PFSK-1 (cell line): ENCODE measurements at regions not wholly inside any gene's neighbourhood (a gene's known extent, or its start where the extent isn't known, plus 50 kb on each side); places are given as distances from the start of the nearest gene placed in this dataset.

Source experiments
- FOXP2 ChIP-seq: optimal IDR thresholded peaks from 2 replicates; pipeline ENCODE3; 2011; ENCODE audit warnings: borderline replicate concordance, control low read depth, inconsistent platforms; ENCODE audit not compliant: insufficient read depth; ENCODE audit errors: extremely low read length, extremely low read depth
- POLR2AphosphoS5 ChIP-seq: IDR thresholded peaks from 2 replicates; pipeline ENCODE4 v1.6.1; 2012; ENCODE audit warnings: low read depth, mild to moderate bottlenecking, control low read depth, low read length, moderate library complexity
- REST ChIP-seq, 2 experiments: IDR thresholded peaks; 2 replicates each; pipeline versions ENCODE4 v1.6.1 to v1.8.0; 2011 to 2012; ENCODE audit warnings: low read depth in 2 of 2, low read length in 2 of 2, control low read depth in 1 of 2, inconsistent platforms in 1 of 2, mild to moderate bottlenecking in 1 of 2, moderate library complexity in 1 of 2; ENCODE audit not compliant: insufficient read depth in 1 of 2
- SIN3A ChIP-seq: IDR thresholded peaks from 2 replicates; pipeline ENCODE4 v1.6.1; 2012; ENCODE audit warnings: mild to moderate bottlenecking, low read length, moderate library complexity, borderline replicate concordance; ENCODE audit not compliant: insufficient read depth
- TAF1 ChIP-seq: IDR thresholded peaks from 2 replicates; pipeline ENCODE4 v1.6.1; 2012; ENCODE audit warnings: low read length, control low read depth, borderline replicate concordance; ENCODE audit not compliant: insufficient read depth

DNA sequence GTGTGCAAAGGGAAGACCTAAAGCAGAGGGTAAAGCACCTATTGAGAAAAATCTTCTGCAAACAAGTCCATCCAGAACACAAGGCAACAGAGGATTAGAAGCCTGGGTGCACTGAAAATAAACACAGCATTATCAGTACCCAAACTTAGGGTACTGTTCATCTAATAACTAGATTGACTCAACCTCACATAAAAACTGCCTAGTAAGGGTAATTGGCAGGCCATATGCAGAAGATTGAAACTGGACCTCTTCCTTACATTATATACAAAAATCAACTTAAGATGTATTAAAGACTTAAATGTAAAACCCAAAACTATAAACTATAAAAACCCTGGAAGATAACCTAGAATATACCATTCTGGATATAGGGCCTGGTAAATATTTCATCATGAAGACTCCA lies 91.2 kb upstream of the SIRPG start:
- TF ChIP-seq TAF1 = no peak
- no peak for TF ChIP-seq SIN3A
- no peak for TF ChIP-seq REST (IDR thresholded peaks at IDR 0.05; ENCODE audit: insufficient read depth in 1 of 2, low read depth in 2 of 2, low read length in 2 of 2)
- no peak for TF ChIP-seq FOXP2
- TF ChIP-seq POLR2AphosphoS5 = no peak

DNA sequence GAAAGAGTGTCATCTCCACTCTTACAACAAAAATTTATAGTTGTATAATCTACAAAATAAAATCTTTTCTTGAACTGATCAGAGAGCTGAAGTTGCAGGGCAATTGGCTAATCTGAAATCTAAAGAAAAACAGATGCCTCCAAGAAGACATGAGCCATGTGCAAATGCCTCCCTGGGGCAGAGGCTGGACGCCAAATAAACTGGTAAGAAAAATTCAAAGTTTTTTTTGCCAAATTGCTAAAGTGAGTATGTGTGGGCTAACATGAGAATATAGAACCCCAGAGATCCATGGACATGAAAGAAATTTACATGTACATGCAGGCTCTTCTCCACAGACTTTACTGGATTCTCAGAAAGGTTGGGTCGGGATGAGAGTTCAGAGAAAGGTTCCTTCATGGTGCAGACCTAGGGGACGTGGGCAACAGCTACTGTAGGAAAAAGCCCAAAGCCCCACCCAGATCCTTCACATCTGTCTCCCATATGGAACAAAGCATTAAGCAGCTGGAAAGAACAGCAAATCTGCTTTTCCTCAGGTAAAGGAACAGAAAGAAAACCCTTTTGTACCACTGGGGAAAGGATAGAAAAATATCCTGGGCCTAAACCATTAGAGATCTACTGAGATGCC lies 90.5 kb upstream of the SIRPG start:
- TF ChIP-seq TAF1 (no peak), POLR2AphosphoS5 (no peak), FOXP2 (no peak), SIN3A (no peak), REST (IDR thresholded peaks at IDR 0.05; ENCODE audit: insufficient read depth in 1 of 2, low read depth in 2 of 2, low read length in 2 of 2) (no peak)

GRCh38 chr20:1741309-1742048 lies 83.9 kb upstream of the SIRPG start:
- TF ChIP-seq SIN3A (no peak), POLR2AphosphoS5 (no peak), FOXP2 (no peak), TAF1 (no peak), REST (IDR thresholded peaks at IDR 0.05; ENCODE audit: insufficient read depth in 1 of 2, low read depth in 2 of 2, low read length in 2 of 2) (no peak)

- no peak for TF ChIP-seq SIN3A
- TF ChIP-seq REST (IDR thresholded peaks at IDR 0.05; ENCODE audit: insufficient read depth in 1 of 2, low read depth in 2 of 2, low read length in 2 of 2) = no peak
- TF ChIP-seq POLR2AphosphoS5 = no peak
- TF ChIP-seq TAF1 = no peak
- TF ChIP-seq FOXP2 = no peak
These were observed 79.6 kb upstream of the SIRPG start for GRCh38 chr20:1737134-1737533.
